HG03520 (cell line): ENCODE measurements at regions not wholly inside any gene's neighbourhood (a gene's known extent, or its start where the extent isn't known, plus 50 kb on each side); places are given as distances from the start of the nearest gene placed in this dataset.

ENCODE experiments used
- ATAC-seq: cut with Tn5 transposase; IDR thresholded peaks from one replicate; pipeline ENCODE4 v1.9.1; 2021; ENCODE audit warnings: mild to moderate bottlenecking, moderate library complexity; ENCODE audit not compliant: unreplicated experiment

- ATAC-seq, result no peak
These were observed 160.8 kb upstream of the GPR149 start for GRCh38 chr3:154590675-154591384.

- no peak for ATAC-seq
These were observed 158.8 kb upstream of the GPR149 start for GRCh38 chr3:154588831-154589230.

GRCh38 chr3:154584974-154585373 lies 155.0 kb upstream of the GPR149 start:
- ATAC-seq, result no peak

- ATAC-seq, result no peak
These were observed 154.1 kb upstream of the GPR149 start for GRCh38 chr3:154584041-154584440.

- no peak for ATAC-seq
These were observed 153.2 kb upstream of the GPR149 start for GRCh38 chr3:154583086-154583634.

GRCh38 chr3:154582501-154582900 lies 152.5 kb upstream of the GPR149 start:
- no peak for ATAC-seq

GRCh38 chr3:154571553-154572226 lies 141.7 kb upstream of the GPR149 start:
- no peak for ATAC-seq

GRCh38 chr3:154568064-154568463 lies 138.1 kb upstream of the GPR149 start:
- ATAC-seq, result no peak

GRCh38 chr3:154559623-154560022 lies 129.6 kb upstream of the GPR149 start:
- no peak for ATAC-seq

- no peak for ATAC-seq
These were observed 122.3 kb upstream of the GPR149 start for GRCh38 chr3:154552338-154552737.

- ATAC-seq, result no peak
These were observed 119.4 kb upstream of the GPR149 start for GRCh38 chr3:154549391-154549790.

GRCh38 chr3:154548341-154548740 lies 118.4 kb upstream of the GPR149 start:
- no peak for ATAC-seq

GRCh38 chr3:154542837-154543236 lies 112.8 kb upstream of the GPR149 start:
- no peak for ATAC-seq

- peak; percentile 51 for ATAC-seq
These were observed 111.1 kb upstream of the GPR149 start for GRCh38 chr3:154540950-154541604.

- no peak for ATAC-seq
These were observed 108.8 kb upstream of the GPR149 start for GRCh38 chr3:154538566-154539360.

GRCh38 chr3:154536751-154537150 lies 106.8 kb upstream of the GPR149 start:
- no peak for ATAC-seq

GRCh38 chr3:154522036-154522602 lies 92.1 kb upstream of the GPR149 start:
- ATAC-seq, result no peak

GRCh38 chr3:154517404-154517803 lies 87.4 kb upstream of the GPR149 start:
- ATAC-seq, result no peak

- no peak for ATAC-seq
These were observed 85.9 kb upstream of the GPR149 start for GRCh38 chr3:154515921-154516320.

GRCh38 chr3:154510780-154511179 lies 80.8 kb upstream of the GPR149 start:
- no peak for ATAC-seq

GRCh38 chr3:154507727-154508126 lies 77.7 kb upstream of the GPR149 start:
- ATAC-seq, result no peak
